Effector CD4-positive, alpha-beta T cell (primary cell): ENCODE measurements at regions not wholly inside any gene's neighbourhood (a gene's known extent, or its start where the extent isn't known, plus 50 kb on each side); places are given as distances from the start of the nearest gene placed in this dataset.
"Not testable (repeated sequence)": the region's sequence is repeated elsewhere in the genome, so short reads cannot be mapped to it uniquely, and the experiment has no call there.

Experiments
- DNase-seq: peaks from one replicate; pipeline ENCODE4 v3.0.0-alpha.2; 2020

DNA sequence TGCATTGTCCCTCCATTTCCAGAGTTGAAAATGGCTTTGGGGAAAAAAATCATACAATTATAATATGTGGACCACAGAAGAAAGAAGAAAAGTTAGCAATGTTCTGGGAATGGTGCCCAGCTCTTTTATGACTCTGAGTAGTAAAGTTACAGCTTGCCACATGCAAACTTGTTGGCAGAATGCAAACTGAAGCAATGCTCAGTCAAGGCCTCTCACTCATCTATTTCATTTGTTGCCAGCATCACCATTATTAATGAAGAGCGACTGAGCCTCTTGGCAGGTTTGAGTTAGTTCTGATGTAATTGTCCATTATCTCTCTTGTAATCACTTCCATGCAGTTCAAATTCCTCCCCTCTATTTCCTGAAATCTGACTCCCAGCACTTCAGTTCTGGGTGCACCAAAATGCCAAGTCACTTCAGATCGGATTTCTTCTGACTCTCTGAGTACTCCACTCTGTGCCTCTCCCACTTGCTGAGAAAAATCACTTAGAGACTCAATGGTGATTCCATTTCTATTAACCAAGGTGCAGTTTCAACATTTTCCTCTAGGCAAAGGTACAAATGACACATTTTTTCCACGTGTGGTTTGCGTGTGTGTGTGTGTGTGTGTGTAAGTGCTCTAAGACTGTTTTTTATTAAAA, 154.4 kb upstream of the STMND1 start:
- DNase-seq = no peak

DNA sequence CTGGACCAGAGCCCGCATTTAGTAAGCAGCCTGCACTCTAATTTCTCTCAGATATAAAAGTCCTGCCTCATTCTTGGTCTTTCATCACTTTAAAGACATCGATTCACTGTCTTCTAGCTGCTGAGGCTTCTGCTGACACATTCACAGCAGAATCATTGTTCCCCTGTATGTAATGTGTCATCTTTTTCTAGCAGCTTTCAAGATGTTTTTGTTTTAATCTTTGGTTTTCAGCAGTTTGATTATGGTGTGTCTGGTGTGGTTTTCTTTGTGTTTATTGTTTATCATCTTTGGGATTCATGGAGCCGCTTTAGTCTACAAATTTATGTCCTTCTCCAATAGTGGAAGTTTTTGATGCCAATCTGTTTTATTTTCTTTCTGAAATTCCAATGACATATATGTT, 157.3 kb upstream of the STMND1 start:
- no peak for DNase-seq

GRCh38 chr6:16939839-16940238, 162.0 kb upstream of the STMND1 start:
- DNase-seq = no peak

- no peak for DNase-seq
These were observed 162.5 kb upstream of the STMND1 start for GRCh38 chr6:16939351-16939750.

DNA sequence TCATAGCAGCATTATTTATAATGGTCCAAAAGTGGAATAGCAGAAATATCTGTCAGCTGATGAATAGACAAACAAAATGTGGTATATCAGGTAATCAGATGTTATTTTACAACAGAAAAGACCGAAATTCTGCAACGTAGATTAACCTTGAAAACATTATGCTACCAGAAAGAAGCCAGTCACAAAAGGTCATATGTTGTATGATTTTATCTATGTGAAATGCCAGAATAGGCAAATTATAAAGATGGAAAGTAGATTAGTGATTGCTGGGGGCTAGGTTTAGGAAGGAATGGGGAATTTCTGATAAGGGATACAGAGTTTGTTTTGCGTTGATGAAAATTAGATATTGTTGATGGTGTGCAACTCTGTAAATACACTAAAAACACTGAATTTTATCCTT, 165.0 kb upstream of the STMND1 start:
- DNase-seq = no peak

- no peak for DNase-seq
These were observed 167.9 kb upstream of the STMND1 start for GRCh38 chr6:16933961-16934360.

GRCh38 chr6:16933532-16933931, 168.3 kb upstream of the STMND1 start:
- no peak for DNase-seq

DNA sequence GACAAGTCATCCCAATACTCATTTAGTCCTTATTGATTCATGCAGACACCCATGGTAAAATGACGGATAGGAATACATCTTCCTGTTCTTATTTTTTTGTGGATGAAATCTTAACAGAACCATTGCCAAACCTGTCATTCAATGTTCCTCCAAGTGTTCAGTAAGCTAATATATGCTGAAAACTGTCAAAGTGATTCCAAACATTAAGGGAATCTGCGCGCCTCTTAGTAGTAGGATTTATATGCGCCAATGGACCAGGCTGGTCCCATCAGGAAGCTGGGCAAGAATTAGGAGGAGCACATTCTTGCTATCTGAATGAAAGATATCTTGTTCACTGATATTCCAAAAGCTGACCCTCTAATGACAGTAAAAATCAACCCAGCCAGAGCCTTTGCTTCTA, 168.9 kb upstream of the STMND1 start:
- no peak for DNase-seq

GRCh38 chr6:16931079-16931478, 169.8 kb upstream of the ATXN1 start:
- not testable (repeated sequence) for DNase-seq

GRCh38 chr6:16930432-16930831, 169.2 kb upstream of the ATXN1 start:
- no peak for DNase-seq

GRCh38 chr6:16929809-16930208, 168.5 kb upstream of the ATXN1 start:
- no peak for DNase-seq

DNA sequence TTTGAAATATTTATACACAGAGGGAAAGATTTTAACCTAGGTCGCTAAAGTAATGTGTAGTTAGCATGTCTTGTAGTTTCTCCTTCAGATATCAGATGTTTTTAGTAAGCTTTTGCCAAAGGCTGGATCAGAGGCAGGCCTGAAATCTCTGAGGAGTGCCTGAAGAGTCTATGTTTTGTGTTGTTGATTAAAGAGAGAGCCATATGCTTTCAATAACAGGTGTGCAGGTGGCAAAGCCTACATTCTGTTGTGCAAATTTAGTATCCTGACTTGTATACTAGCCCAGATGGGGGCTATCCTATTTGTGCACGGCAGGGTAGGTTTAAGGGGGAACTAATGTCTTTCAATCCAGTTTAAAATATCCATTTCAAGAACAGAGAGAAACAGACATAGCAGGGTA, 167.1 kb upstream of the ATXN1 start:
- DNase-seq = no peak

DNA sequence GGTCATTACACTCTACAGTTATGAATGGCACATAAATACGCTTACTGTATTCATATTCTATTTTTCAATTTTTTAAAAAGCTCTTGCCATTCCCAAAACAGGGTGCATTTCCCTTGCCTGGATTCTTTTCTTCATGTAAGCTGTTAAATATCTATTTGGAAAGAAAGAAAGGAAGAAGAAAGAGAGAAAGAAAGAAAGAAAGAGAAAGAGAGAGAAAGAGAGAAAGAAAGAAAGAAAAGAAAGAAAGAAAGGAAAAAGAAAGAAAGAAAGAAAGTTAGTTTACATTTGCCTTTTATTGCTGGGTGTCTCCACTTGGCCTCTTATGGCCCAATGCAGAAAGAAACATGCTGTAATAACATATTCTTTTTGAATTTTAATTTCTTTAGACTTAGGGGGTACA, 165.9 kb upstream of the ATXN1 start:
- no peak for DNase-seq

- no peak for DNase-seq
These were observed 164.2 kb upstream of the ATXN1 start for GRCh38 chr6:16925461-16925860.

DNA sequence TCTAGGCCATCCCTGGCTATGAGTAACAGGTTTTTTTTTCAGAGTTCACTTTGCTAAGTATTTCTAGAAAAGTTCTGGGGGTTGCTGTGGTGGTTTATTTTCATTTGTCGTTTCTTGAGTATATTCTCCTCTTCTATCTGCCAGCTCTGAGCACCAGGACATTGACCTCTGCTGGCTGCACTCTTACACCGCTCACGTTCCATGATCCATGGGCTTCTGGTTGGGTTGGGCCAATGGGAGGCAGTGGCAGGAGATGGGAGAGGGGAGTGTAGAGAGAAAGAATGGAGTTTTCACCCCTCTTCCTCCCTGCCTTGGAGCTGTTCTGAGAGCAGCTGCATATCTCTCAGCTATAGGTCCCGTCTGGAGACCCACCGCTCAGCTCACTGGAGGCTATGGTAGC, 161.0 kb upstream of the ATXN1 start:
- DNase-seq = no peak

DNA sequence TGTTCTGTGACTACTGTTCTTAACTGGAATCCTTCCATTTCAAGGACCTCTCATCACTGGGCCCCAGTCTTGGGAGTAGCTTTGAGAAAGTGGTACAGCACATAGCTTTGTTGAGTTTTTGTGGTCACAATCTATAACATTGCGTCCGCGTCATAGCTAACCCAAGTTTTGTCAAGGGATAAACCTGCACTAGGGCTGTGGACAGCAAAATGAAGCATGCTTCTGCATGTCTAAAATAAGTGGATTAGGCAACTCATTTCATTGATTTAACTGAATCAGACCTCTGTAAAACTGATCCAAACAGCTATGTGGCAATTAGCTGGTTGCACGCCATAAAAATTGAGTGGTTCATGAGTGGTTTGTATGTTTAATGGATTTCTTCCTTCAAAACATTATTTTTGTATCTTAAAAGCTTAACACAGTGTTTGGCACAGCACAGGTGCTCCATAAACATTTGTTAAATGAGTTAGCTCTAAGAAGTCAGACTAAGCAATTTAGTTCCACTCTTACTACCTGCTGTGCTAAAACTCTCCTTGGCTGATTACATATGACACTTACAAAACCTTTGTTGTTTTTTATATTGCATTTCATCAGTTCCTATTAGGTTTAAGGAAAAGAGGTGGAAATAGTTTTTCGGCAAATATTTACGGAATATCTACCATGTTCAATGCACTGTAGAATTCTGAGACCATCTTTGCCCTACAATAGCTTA, 160.3 kb upstream of the ATXN1 start:
- DNase-seq = no peak

- DNase-seq = no peak
These were observed 157.3 kb upstream of the ATXN1 start for GRCh38 chr6:16918586-16918985.

DNA sequence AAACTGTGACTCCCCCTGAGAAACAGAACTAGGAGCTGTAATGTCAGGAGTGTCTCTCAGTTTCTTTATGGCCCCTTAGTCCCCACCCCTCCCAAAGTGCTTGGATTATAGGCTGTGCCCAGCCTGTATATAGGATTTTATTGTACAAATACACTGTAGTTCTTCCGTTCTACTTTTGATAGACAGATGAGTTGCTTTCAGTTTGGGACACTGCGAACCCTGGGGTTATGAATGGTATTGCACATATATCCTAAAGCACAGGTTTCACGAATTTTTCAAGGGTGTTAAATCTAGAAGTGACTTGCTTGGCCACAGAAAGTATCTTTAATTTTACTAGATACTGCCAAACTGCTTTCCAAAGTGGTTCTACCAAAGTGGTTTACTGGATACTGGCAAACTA, 152.9 kb upstream of the ATXN1 start:
- DNase-seq = no peak

- DNase-seq = no peak
These were observed 151.5 kb upstream of the ATXN1 start for GRCh38 chr6:16912756-16913155.

GRCh38 chr6:16911088-16911487, 149.8 kb upstream of the ATXN1 start:
- DNase-seq = no peak

GRCh38 chr6:16909658-16910360, 148.5 kb upstream of the ATXN1 start:
- DNase-seq = no peak

GRCh38 chr6:16907991-16908390, 146.7 kb upstream of the ATXN1 start:
- DNase-seq = no peak

DNA sequence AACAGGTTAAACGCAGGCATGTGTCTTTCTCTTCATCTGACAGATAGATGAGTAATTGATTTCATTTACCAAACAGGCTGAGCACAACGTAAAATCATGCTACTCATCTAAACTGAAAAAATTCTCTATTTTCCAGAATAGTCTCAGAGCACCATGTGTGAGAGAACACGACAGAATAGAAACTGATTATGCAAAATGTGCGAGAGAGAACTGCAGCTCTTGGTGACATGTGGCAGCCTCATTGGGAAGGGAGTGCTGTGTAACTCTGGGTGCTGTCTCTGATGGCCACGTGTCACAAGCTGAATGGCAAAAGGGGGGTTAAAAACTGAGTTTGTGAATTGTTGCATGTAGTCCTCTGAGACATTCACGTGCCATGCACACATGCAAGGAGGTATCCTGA, 143.7 kb upstream of the ATXN1 start:
- no peak for DNase-seq

DNA sequence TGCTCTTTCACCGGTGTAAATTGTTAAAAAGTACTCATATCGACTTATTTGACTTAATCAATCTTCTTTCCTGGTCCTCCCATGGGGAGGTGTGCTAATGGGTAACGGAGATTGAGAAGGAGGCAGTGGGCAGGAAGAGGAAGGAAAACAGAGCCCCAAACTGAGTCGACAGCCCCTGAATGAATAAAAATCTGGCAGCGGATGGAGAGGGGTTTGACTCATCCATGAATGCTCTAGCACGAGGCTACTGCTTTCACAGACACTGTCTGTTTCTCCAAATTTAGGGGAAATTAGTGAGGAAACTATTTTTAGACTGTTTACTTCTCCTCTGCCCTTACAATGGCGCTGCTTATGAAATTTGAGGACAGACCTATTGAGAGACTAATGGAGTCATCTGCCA, 142.2 kb upstream of the ATXN1 start:
- no peak for DNase-seq
